ENCODE measurements at regions not wholly inside any gene's neighbourhood (a gene's known extent, or its start where the extent isn't known, plus 50 kb on each side); places are given as distances from the start of the nearest gene placed in this dataset.

DNA sequence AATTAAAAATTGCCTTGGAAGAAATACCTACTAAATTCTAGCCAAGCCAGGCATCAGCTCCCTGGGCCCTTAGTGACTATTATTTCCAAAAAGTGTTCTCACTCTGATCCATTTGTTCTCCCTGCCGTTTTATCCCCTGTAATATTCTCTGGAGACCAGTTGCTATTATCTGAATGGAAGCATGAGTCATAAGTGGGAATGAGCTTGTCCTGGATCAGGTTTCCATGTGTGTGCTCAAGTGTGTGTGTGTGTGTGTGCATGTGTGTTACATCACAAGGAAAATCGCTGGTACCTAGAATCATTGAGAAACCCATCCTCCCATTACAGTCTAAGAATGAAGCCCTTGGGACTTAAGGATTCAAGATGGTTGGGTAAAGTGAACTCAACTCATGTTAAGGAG, 130.3 kb upstream of the CXCR4 start:
- H3K36me3 ChIP-seq (ENCODE audit: insufficient read depth, low read length, poor library complexity, severe bottlenecking): no peaks in the 10 kb centered on the region
- no peaks in the 10 kb centered on the region for H3K27me3 ChIP-seq (replicated peaks; ENCODE audit: insufficient read depth, low read depth, low read length, poor library complexity)
- no peaks in the 10 kb centered on the region for H3K9me3 ChIP-seq (ENCODE audit: low read depth, low read length, poor library complexity, severe bottlenecking)
- TF ChIP-seq CTCF (conservative IDR thresholded peaks at IDR 0.05; ENCODE audit: low read depth, low read length) (no peak), EZH2 (IDR thresholded peaks at IDR 0.05; ENCODE audit: borderline replicate concordance, low read depth, low read length, poor library complexity, severe bottlenecking) (no peak)
- intact Hi-C loops (cut with micrococcal nuclease; ENCODE audit: unreplicated experiment): no loop called here
- POLR2A ChIA-PET (ENCODE audit: low non-redundant PET): no interaction called here
- H3K27ac ChIP-seq (ENCODE audit: low read depth, low read length, poor library complexity, severe bottlenecking): no peak overlapping the region
- H3K4me3 ChIP-seq (ENCODE audit: low read depth, low read length, poor library complexity, severe bottlenecking): no peak overlapping the region
- no TSS peak for BruUV-seq (replicated peaks)
- DNase-seq (ENCODE audit: low spot score): peak; percentile 29
- CTCF ChIA-PET: no interaction called here
- no peaks in the 10 kb centered on the region for H3K4me1 ChIP-seq (ENCODE audit: insufficient read depth, low read length, poor library complexity, severe bottlenecking)

DNA sequence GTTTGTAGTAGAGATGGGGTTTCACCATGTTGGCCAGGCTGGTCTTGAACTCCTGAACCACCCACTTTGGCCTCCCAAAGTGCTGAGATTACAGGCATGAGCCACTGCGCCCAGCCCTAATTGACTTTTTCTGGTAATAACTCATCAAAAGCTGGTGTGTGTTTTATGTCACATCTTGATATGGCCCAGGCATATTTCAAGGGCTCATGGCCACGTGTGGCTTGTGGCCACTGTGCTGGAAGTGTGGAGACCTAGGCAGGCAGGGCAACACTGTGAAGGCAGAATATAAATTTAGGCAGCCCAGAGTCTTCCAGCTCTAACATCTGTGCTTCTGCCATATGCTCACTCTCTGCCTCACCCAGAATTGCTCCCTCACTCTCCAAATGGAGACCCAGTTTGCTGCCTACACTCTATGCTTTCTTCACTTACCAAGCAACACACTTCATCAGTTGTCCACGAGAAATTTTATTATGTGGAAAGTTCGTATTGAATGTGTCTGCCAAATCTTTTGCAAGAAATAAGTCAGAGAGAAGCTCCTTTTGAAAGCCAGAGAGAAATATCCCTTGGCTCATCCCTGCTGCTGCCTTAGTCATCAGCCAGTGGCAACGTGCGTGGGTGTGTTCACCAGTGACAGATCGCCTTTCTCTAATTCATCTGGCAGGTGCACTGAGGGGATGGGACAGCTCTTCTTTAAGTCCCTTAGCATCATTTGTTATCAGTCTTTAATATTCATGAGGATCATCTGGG, 129.4 kb upstream of the CXCR4 start:
- no peaks in the 10 kb centered on the region for H3K9me3 ChIP-seq (ENCODE audit: low read depth, low read length, poor library complexity, severe bottlenecking)
- POLR2A ChIA-PET (ENCODE audit: low non-redundant PET): no interaction called here
- H3K27me3 ChIP-seq (replicated peaks; ENCODE audit: insufficient read depth, low read depth, low read length, poor library complexity): no peaks in the 10 kb centered on the region
- no peak for DNase-seq (ENCODE audit: low spot score)
- TF ChIP-seq CTCF (conservative IDR thresholded peaks at IDR 0.05; ENCODE audit: low read depth, low read length) (no peak), EZH2 (IDR thresholded peaks at IDR 0.05; ENCODE audit: borderline replicate concordance, low read depth, low read length, poor library complexity, severe bottlenecking) (no peak)
- intact Hi-C loops (cut with micrococcal nuclease; ENCODE audit: unreplicated experiment): no loop called here
- no peak overlapping the region for H3K4me3 ChIP-seq (ENCODE audit: low read depth, low read length, poor library complexity, severe bottlenecking)
- CTCF ChIA-PET: no interaction called here
- H3K27ac ChIP-seq (ENCODE audit: low read depth, low read length, poor library complexity, severe bottlenecking): no peak overlapping the region
- BruUV-seq (replicated peaks): no TSS peak
- H3K4me1 ChIP-seq (ENCODE audit: insufficient read depth, low read length, poor library complexity, severe bottlenecking): no peaks in the 10 kb centered on the region
- no peaks in the 10 kb centered on the region for H3K36me3 ChIP-seq (ENCODE audit: insufficient read depth, low read length, poor library complexity, severe bottlenecking)

DNA sequence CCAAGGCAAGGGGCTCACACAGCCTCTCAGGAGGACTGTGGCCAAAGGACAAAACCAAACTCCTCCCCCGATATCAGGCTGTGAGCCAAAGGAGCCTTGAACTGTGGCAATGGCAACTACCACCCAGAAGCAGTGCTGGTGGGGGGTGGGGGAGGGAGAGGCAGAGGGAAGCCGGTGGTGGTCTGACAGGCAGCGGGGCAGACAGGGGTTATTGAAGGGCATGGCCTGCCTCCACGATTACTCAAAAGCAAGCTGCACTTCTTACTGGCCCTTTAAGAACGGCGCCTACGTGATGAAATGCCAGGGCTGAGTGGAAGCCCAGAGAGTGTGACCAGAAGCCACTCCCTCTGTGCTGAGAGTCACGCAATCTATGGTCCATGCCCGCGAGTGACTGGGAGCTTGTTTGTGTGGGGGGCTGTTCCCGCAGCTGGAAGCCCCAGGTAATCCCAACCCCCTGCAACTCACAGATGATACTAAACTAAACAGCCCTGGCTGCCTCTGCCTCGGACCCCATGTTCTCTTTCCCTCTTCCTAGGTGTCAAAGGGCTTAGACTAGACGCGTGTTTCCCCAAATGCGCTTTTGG, 128.2 kb upstream of the CXCR4 start:
- POLR2A ChIA-PET (ENCODE audit: low non-redundant PET): no interaction called here
- no peak overlapping the region for H3K4me3 ChIP-seq (ENCODE audit: low read depth, low read length, poor library complexity, severe bottlenecking)
- H3K4me1 ChIP-seq (ENCODE audit: insufficient read depth, low read length, poor library complexity, severe bottlenecking): no peaks in the 10 kb centered on the region
- no TSS peak for BruUV-seq (replicated peaks)
- H3K27me3 ChIP-seq (replicated peaks; ENCODE audit: insufficient read depth, low read depth, low read length, poor library complexity): no peaks in the 10 kb centered on the region
- H3K36me3 ChIP-seq (ENCODE audit: insufficient read depth, low read length, poor library complexity, severe bottlenecking): no peaks in the 10 kb centered on the region
- H3K27ac ChIP-seq (ENCODE audit: low read depth, low read length, poor library complexity, severe bottlenecking): no peak overlapping the region
- no peak for DNase-seq (ENCODE audit: low spot score)
- intact Hi-C loops (cut with micrococcal nuclease; ENCODE audit: unreplicated experiment): no loop called here
- TF ChIP-seq CTCF (conservative IDR thresholded peaks at IDR 0.05; ENCODE audit: low read depth, low read length): no peak
- no peak for TF ChIP-seq EZH2 (IDR thresholded peaks at IDR 0.05; ENCODE audit: borderline replicate concordance, low read depth, low read length, poor library complexity, severe bottlenecking)
- H3K9me3 ChIP-seq (ENCODE audit: low read depth, low read length, poor library complexity, severe bottlenecking): no peaks in the 10 kb centered on the region
- CTCF ChIA-PET: no interaction called here
